Astrocyte (in vitro differentiated cells and primary cell): ENCODE measurements at regions not wholly inside any gene's neighbourhood (a gene's known extent, or its start where the extent isn't known, plus 50 kb on each side); places are given as distances from the start of the nearest gene placed in this dataset.

Experiments used
- CTCF ChIP-seq: IDR thresholded peaks from 2 replicates; pipeline ENCODE4 v1.5.1; 2011; ENCODE audit warnings: low read depth, mild to moderate bottlenecking, inconsistent platforms, low read length, moderate library complexity; ENCODE audit not compliant: insufficient read depth
- EZH2 ChIP-seq: IDR thresholded peaks from 2 replicates; pipeline ENCODE4 v1.6.1; 2012; ENCODE audit warnings: mild to moderate bottlenecking, low read length, inconsistent platforms; ENCODE audit not compliant: insufficient read depth

GRCh38 chr15:27650244-27650643 lies 448.9 kb downstream of the OCA2 start:
- TF ChIP-seq EZH2 (no peak), CTCF (no peak)
